GM23248 (cell line): ENCODE measurements at regions not wholly inside any gene's neighbourhood (a gene's known extent, or its start where the extent isn't known, plus 50 kb on each side); places are given as distances from the start of the nearest gene placed in this dataset.

Experiments used
- DNase-seq: peaks from one replicate; pipeline ENCODE4 v3.0.0-alpha.2; 2015
- H2AFZ ChIP-seq: fragments of 200-600 bp; sonication (generic); 2 replicates; pipeline ENCODE4 v1.6.1; 2016; ENCODE audit warnings: antibody characterized with exemption
- H3F3A ChIP-seq: fragments of 200-600 bp; sonication (generic); 2 replicates; pipeline ENCODE4 v1.6.1; 2016; ENCODE audit warnings: mild to moderate bottlenecking, antibody characterized with exemption, mixed run types; ENCODE audit not compliant: insufficient read depth
- H3K27ac ChIP-seq: fragments of 200-600 bp; sonication (generic); 2 replicates; pipeline ENCODE4 v1.5.1; 2016; ENCODE audit warnings: mild to moderate bottlenecking
- H3K27me3 ChIP-seq: fragments of 200-600 bp; sonication (generic); replicated peaks from 2 replicates; pipeline ENCODE4 v1.6.1; 2016; ENCODE audit warnings: mild to moderate bottlenecking; ENCODE audit not compliant: insufficient read depth
- H3K36me3 ChIP-seq: fragments of 200-600 bp; sonication (generic); 2 replicates; pipeline ENCODE4 v1.6.1; 2016; ENCODE audit warnings: low read depth, mild to moderate bottlenecking
- H3K4me1 ChIP-seq: fragments of 200-600 bp; sonication (generic); 2 replicates; pipeline ENCODE4 v1.6.1; 2016; ENCODE audit warnings: mild to moderate bottlenecking; ENCODE audit not compliant: insufficient read depth
- H3K4me2 ChIP-seq: fragments of 200-600 bp; sonication (generic); one replicate; pipeline ENCODE4 v1.6.1; 2016; ENCODE audit warnings: mild to moderate bottlenecking; ENCODE audit not compliant: unreplicated experiment
- H3K4me3 ChIP-seq: fragments of 200-600 bp; sonication (generic); 2 replicates; pipeline ENCODE4 v1.5.1; 2016; ENCODE audit warnings: mild to moderate bottlenecking
- H3K79me2 ChIP-seq: fragments of 200-600 bp; sonication (generic); 2 replicates; pipeline ENCODE4 v1.6.1; 2016; ENCODE audit warnings: mild to moderate bottlenecking; ENCODE audit not compliant: insufficient read depth
- H3K9ac ChIP-seq: fragments of 200-600 bp; sonication (generic); 2 replicates; pipeline ENCODE4 v1.6.1; 2016; ENCODE audit warnings: mild to moderate bottlenecking
- H3K9me2 ChIP-seq: fragments of 200-600 bp; sonication (generic); 2 replicates; pipeline ENCODE4 v1.6.1; 2016; ENCODE audit warnings: mixed run types, mild to moderate bottlenecking, moderate library complexity; ENCODE audit not compliant: insufficient read depth
- H3K9me3 ChIP-seq: fragments of 200-600 bp; sonication (generic); one replicate; pipeline ENCODE4 v1.6.1; 2017; ENCODE audit warnings: low read depth
- H4K20me1 ChIP-seq: fragments of 200-600 bp; sonication (generic); 2 replicates; pipeline ENCODE4 v1.6.0; 2016; ENCODE audit not compliant: insufficient read depth
- EZH2 ChIP-seq: fragments of 200-600 bp; sonication (generic); IDR thresholded peaks from 2 replicates; pipeline ENCODE4 v1.6.1; 2018; ENCODE audit warnings: antibody characterized with exemption, mild to moderate bottlenecking; ENCODE audit not compliant: insufficient read depth, poor library complexity, severe bottlenecking
- EZH2phosphoT487 ChIP-seq: fragments of 200-600 bp; sonication (generic); IDR thresholded peaks from 2 replicates; pipeline ENCODE4 v1.6.1; 2018; ENCODE audit warnings: antibody characterized with exemption, moderate library complexity, mild to moderate bottlenecking, low read depth; ENCODE audit not compliant: insufficient read depth
- WGBS, 2 experiments: methylation state at CpG; one replicate each; pipeline ENCODE4 v1.1.6; 2015 to 2017; ENCODE audit warnings: low lambda C conversion rate in 2 of 2, low coverage in 1 of 2; ENCODE audit errors: missing lambda C conversion rate in 2 of 2; 5-methylcytosine and 5-hydroxymethylcytosine counted together
- in situ Hi-C: fragments of 300-500 bp; cut with MboI; formaldehyde crosslinking; loops from 2 replicates; pipeline ENCODE4 v1.15.0; 2020

DNA sequence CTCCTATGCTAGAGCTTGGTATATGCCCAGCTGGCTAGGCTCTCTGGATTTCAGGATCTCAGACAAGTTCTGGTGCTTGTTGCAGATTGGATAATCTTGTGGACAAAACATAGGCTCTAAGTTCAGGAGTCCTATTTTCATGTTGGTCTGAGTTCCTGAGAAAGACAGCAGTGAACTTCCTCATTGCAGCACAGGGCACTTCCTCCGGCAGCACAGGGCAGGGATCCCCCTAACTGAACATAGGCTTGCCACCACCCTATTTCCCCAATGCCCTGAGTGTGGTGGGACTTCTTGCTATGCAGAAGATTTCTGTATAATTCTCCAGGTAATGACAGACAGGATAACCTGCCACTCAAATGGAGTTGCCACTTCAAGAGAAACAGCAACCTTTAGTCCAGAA is 220.1 kb downstream of the PIK3R1 start:
- 100% methylated on average over 1 of the region's 1 CpG for WGBS, 2 experiments
- Histone ChIP-seq H3K27me3 (no peaks in the 10 kb centered on the region), H3K9ac (no peak overlapping the region), H3K79me2 (no peaks in the 10 kb centered on the region), H2AFZ (no peak overlapping the region), H3K4me3 (no peak overlapping the region), H3K9me3 (no peaks in the 10 kb centered on the region), H3K4me2 (no peak overlapping the region), H3K4me1 (peaks cover 20% of the 10 kb centered on the region), H3K9me2 (no peaks in the 10 kb centered on the region), H4K20me1 (no peaks in the 10 kb centered on the region), H3F3A (peaks cover 16% of the 10 kb centered on the region), H3K36me3 (no peaks in the 10 kb centered on the region), H3K27ac (no peak overlapping the region)
- DNase-seq, result no peak
- no peak for TF ChIP-seq EZH2phosphoT487
- TF ChIP-seq EZH2, result no peak
- in situ Hi-C loops, result no loop called here

DNA sequence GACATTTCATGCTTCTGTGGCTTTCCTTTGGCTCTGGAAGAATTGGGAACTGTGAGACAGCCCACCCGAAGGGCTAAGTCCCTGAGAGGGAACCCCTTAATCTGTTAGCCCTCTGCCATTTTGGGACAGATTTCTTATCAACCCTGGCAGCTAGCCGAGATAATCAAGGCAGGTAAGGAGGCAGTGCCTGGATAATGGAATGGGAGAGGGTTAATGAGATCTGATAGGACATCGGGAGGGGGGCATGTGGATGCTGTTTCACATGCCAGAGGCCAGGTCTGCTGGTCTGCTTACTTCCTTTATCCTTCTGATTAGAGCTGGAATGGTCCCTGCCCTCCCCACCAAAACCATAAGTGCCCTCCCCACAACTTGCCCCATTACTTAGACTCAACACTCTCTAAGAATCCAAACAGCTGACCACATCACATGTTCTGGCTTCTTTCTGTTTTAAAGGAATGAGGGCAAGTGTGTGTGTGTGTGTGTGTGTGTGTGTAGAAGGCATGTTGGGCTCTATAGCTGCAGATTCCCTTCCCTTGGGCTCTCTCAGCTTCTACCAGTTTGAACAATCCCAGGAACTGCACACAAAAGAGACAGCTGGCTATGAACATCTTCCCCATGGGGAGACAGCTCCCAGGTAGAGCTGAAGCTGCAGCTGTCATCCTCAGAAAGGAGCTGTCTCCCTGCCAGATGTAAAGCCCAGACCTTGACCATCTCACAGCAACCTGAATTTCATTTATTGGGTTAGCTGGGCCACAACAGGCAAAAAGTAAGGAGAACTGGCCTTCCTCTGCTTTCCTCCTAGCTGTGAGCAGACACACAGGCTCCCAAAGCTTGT is 221.3 kb downstream of the PIK3R1 start:
- Histone ChIP-seq H3K4me3 (no peak overlapping the region), H3F3A (peaks cover 16% of the 10 kb centered on the region), H3K9me2 (no peaks in the 10 kb centered on the region), H3K9me3 (no peaks in the 10 kb centered on the region), H3K36me3 (no peaks in the 10 kb centered on the region), H3K79me2 (no peaks in the 10 kb centered on the region), H4K20me1 (no peaks in the 10 kb centered on the region), H3K4me2 (no peak overlapping the region), H3K4me1 (peaks cover 15% of the 10 kb centered on the region), H3K27me3 (no peaks in the 10 kb centered on the region), H2AFZ (no peak overlapping the region), H3K9ac (no peak overlapping the region), H3K27ac (no peak overlapping the region)
- WGBS, 2 experiments, result 87 to 95% methylated on average over 3 of the region's 3 CpGs
- TF ChIP-seq EZH2 (no peak), EZH2phosphoT487 (no peak)
- in situ Hi-C loops, result no loop called here
- DNase-seq, result no peak

GRCh38 chr5:68438876-68439275 is 223.3 kb downstream of the PIK3R1 start:
- H3K4me3 ChIP-seq, result no peak overlapping the region
- no peaks in the 10 kb centered on the region for H3K79me2 ChIP-seq
- no peak overlapping the region for H3K4me2 ChIP-seq
- H3K9me2 ChIP-seq, result no peaks in the 10 kb centered on the region
- no peak overlapping the region for H3K9ac ChIP-seq
- H3F3A ChIP-seq, result peaks cover 9% of the 10 kb centered on the region
- no peak overlapping the region for H3K27ac ChIP-seq
- no peak for DNase-seq
- WGBS, 2 experiments, result 36 to 50% methylated on average over 1 of the region's 1 CpG
- H3K9me3 ChIP-seq, result no peaks in the 10 kb centered on the region
- no peak overlapping the region for H2AFZ ChIP-seq
- peaks cover 8% of the 10 kb centered on the region for H3K4me1 ChIP-seq
- in situ Hi-C loops, result no loop called here
- TF ChIP-seq EZH2 (no peak), EZH2phosphoT487 (no peak)
- no peaks in the 10 kb centered on the region for H4K20me1 ChIP-seq
- H3K27me3 ChIP-seq, result no peaks in the 10 kb centered on the region
- H3K36me3 ChIP-seq, result no peaks in the 10 kb centered on the region

DNA sequence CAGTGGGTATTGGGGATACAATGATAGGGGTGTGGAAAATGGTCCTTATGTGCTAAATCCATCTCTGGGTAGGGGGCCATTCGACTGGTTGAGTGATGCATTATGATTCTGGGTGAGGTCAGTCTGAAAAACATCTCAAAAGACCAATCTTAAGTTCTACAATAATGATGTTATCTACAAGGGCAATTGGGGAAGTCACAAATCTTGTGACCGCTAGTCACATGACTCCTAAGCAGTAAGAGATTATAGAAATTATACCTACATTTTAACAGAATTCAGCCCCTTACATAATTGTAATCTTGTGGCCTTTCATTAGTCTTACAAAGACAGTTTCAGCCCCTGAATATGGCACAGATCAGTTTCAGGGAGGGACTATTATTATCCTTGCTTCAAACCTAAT is 224.7 kb downstream of the PIK3R1 start:
- in situ Hi-C loops, result no loop called here
- H3K4me3 ChIP-seq, result no peak overlapping the region
- 83 to 95% methylated on average over 2 of the region's 2 CpGs for WGBS, 2 experiments
- H3K79me2 ChIP-seq, result no peaks in the 10 kb centered on the region
- no peak for DNase-seq
- no peaks in the 10 kb centered on the region for H3K9me2 ChIP-seq
- no peaks in the 10 kb centered on the region for H3K27me3 ChIP-seq
- H4K20me1 ChIP-seq, result no peaks in the 10 kb centered on the region
- no peaks in the 10 kb centered on the region for H3K36me3 ChIP-seq
- no peak overlapping the region for H2AFZ ChIP-seq
- no peaks in the 10 kb centered on the region for H3K9me3 ChIP-seq
- 0 out of 2 replicates have a peak, but pooled peaks cover 7% of the 10 kb centered on the region for H3F3A ChIP-seq
- no peak overlapping the region for H3K9ac ChIP-seq
- no peak overlapping the region for H3K4me2 ChIP-seq
- TF ChIP-seq EZH2phosphoT487 (no peak), EZH2 (no peak)
- H3K4me1 ChIP-seq, result no peaks in the 10 kb centered on the region; the same call in 1 of the 2 replicates
- H3K27ac ChIP-seq, result no peak overlapping the region
